B cell (primary cell): ENCODE measurements at regions not wholly inside any gene's neighbourhood (a gene's known extent, or its start where the extent isn't known, plus 50 kb on each side); places are given as distances from the start of the nearest gene placed in this dataset.

Source experiments
- ATAC-seq: fragments of 200-7000 bp; cut with Tn5 transposase; one replicate; pipeline ENCODE4 v1.10.0; 2021; ENCODE audit warnings: low read depth, mild to moderate bottlenecking, moderate number of reproducible peaks, moderate library complexity
- CTCF ChIA-PET: fragments of 350-600 bp; sonication (Branson Sonifier 250); formaldehyde crosslinking; loops from one replicate; lab custom pipeline; 2021; ENCODE audit warnings: antibody characterized with exemption, inconsistent platforms; lab: Charles Lee
- POLR2A ChIA-PET: fragments of 350-600 bp; sonication (Branson Sonifier 250); formaldehyde crosslinking; loops from one replicate; lab custom pipeline; 2021; ENCODE audit warnings: antibody characterized with exemption; lab: Charles Lee
- DNase-seq: peaks from one replicate; pipeline ENCODE4 v3.0.0; 2013
- H2AFZ ChIP-seq: 2 replicates; pipeline ENCODE4 v1.6.1; 2012; ENCODE audit warnings: mild to moderate bottlenecking, low read depth, low read length; ENCODE audit not compliant: insufficient read depth, poor library complexity, severe bottlenecking
- H3K27ac ChIP-seq, 2 donors: 1 replicate in 1 of 2; 2 replicates in 1 of 2; pipeline ENCODE4 v1.5.1; 2012 to 2013; ENCODE audit warnings: low read length in 2 of 2, mild to moderate bottlenecking in 2 of 2, moderate library complexity in 1 of 2
- H3K27me3 ChIP-seq, 4 experiments: fragments of 200-600 bp in 1 of 4; sonication (generic) in 1 of 4; replicated peaks in 1 of 4; 1 replicate in 2 of 4; 2 replicates in 2 of 4; pipeline versions ENCODE4 v1.6.1 to v1.7.0; 2013 to 2016; ENCODE audit warnings: low read length in 3 of 4, mild to moderate bottlenecking in 2 of 4, mixed read lengths in 1 of 4, moderate library complexity in 1 of 4; ENCODE audit not compliant: insufficient read depth in 4 of 4, control insufficient read depth in 3 of 4; ENCODE audit errors: control extremely low read depth in 1 of 4
- H3K36me3 ChIP-seq, 2 experiments: replicated peaks in 1 of 2; 1 replicate in 1 of 2; 2 replicates in 1 of 2; pipeline versions ENCODE4 v1.6.1 to v1.7.1; 2013; ENCODE audit warnings: low read length in 1 of 2; ENCODE audit not compliant: insufficient read depth in 2 of 2, control insufficient read depth in 1 of 2; ENCODE audit errors: control extremely low read depth in 1 of 2, extremely low read depth in 1 of 2
- H3K4me1 ChIP-seq, 2 donors: fragments of 200-600 bp in 1 of 2; sonication (generic) in 1 of 2; 1 replicate in 1 of 2; 2 replicates in 1 of 2; pipeline versions ENCODE4 v1.5.1 to v1.6.1; 2013 to 2017; ENCODE audit warnings: low read length in 2 of 2; ENCODE audit not compliant: control insufficient read depth in 2 of 2, insufficient read depth in 2 of 2
- H3K4me2 ChIP-seq: replicated peaks from 2 replicates; pipeline ENCODE3; 2012; ENCODE audit warnings: mild to moderate bottlenecking, low read depth, low read length; ENCODE audit not compliant: poor library complexity, severe bottlenecking
- H3K4me3 ChIP-seq, 5 experiments: fragments of 200-600 bp in 1 of 5; sonication (generic) in 1 of 5; 1 replicate in 3 of 5; 2 replicates in 2 of 5; pipeline versions ENCODE4 v1.5.1 to v1.7.0; 2011 to 2016; ENCODE audit warnings: low read length in 4 of 5, mild to moderate bottlenecking in 4 of 5, low read depth in 2 of 5, control low read depth in 1 of 5, moderate library complexity in 1 of 5; ENCODE audit not compliant: insufficient read depth in 1 of 5; ENCODE audit errors: control extremely low read depth in 1 of 5, extremely low read depth in 1 of 5
- H3K79me2 ChIP-seq: fragments of 200-600 bp; sonication (generic); one replicate; pipeline ENCODE4 v1.6.0; 2016; ENCODE audit warnings: low read length; ENCODE audit not compliant: control insufficient read depth, insufficient read depth
- H3K9ac ChIP-seq: fragments of 200-600 bp; sonication (generic); 2 replicates; pipeline ENCODE4 v1.6.1; 2017; ENCODE audit warnings: mild to moderate bottlenecking, low read length, moderate library complexity
- H3K9me3 ChIP-seq, 3 donors: one replicate each; pipeline versions ENCODE4 v1.6.1 to v1.7.1; 2013; ENCODE audit warnings: low read length in 2 of 3; ENCODE audit not compliant: control insufficient read depth in 2 of 3, insufficient read depth in 1 of 3; ENCODE audit errors: control extremely low read depth in 1 of 3
- H4K20me1 ChIP-seq: 2 replicates; pipeline ENCODE4 v1.6.0; 2012; ENCODE audit warnings: mild to moderate bottlenecking, low read length; ENCODE audit not compliant: insufficient read depth, control insufficient read depth, poor library complexity, severe bottlenecking
- H3K27ac Mint-ChIP-seq: one replicate; pipeline ENCODE4 v1.8.0; 2021; ENCODE audit warnings: mixed read lengths
- H3K27me3 Mint-ChIP-seq: one replicate; pipeline ENCODE4 v1.8.0; 2021; ENCODE audit warnings: mixed read lengths
- H3K4me1 Mint-ChIP-seq: one replicate; pipeline ENCODE4 v1.8.0; 2021; ENCODE audit warnings: mixed read lengths
- H3K4me3 Mint-ChIP-seq: one replicate; pipeline ENCODE4 v1.8.0; 2021; ENCODE audit warnings: mixed read lengths
- H3K9me3 Mint-ChIP-seq: one replicate; pipeline ENCODE4 v1.8.0; 2022; ENCODE audit warnings: mixed read lengths; ENCODE audit not compliant: insufficient read depth
- CTCF ChIP-seq: fragments of 200-600 bp; IDR thresholded peaks from one replicate; pipeline ENCODE4 v1.8.0; 2022; ENCODE audit warnings: antibody characterized with exemption, mild to moderate bottlenecking
- EZH2 ChIP-seq: IDR thresholded peaks from 2 replicates; pipeline ENCODE4 v1.6.1; 2012; ENCODE audit warnings: borderline replicate concordance, low read depth, mild to moderate bottlenecking, moderate library complexity, low read length; ENCODE audit not compliant: insufficient read depth, poor library complexity, severe bottlenecking
- WGBS: methylation state at CpG from one replicate; pipeline ENCODE4 v1.1.5; 2013; ENCODE audit warnings: missing lambda C conversion rate; ENCODE audit not compliant: insufficient coverage; 5-methylcytosine and 5-hydroxymethylcytosine counted together
- intact Hi-C: fragments of 100-400 bp; cut with micrococcal nuclease; formaldehyde crosslinking; loops from one replicate; pipeline ENCODE4 v1.10.0; 2022

- H3K9me3 Mint-ChIP-seq: peaks cover 6% of the 10 kb centered on the region
- H3K4me3 Mint-ChIP-seq: no peak overlapping the region
- WGBS: no CpG with 5 or more reads among the region's 2 CpGs
Observed at GRCh38 chr6:126134491-126134890, 148.2 kb downstream of the TRMT11 start.

GRCh38 chr6:126140015-126140414 is 153.7 kb downstream of the TRMT11 start:
- Histone ChIP-seq H3K27me3 (no peaks in the 10 kb centered on the region), H3K9ac (no peak overlapping the region), H3K79me2 (no peaks in the 10 kb centered on the region), H3K4me3 (no peak overlapping the region), H3K4me1 (no peaks in the 10 kb centered on the region), H3K4me2 (no peak overlapping the region), H2AFZ (no peak overlapping the region), H4K20me1 (no peaks in the 10 kb centered on the region), H3K36me3 (no peaks in the 10 kb centered on the region), H3K9me3 (no peaks in the 10 kb centered on the region), H3K27ac (no peak overlapping the region)
- Mint-ChIP-seq H3K27ac (no peak overlapping the region), H3K9me3 (peaks cover 6% of the 10 kb centered on the region), H3K4me3 (no peak overlapping the region), H3K27me3 (no peaks in the 10 kb centered on the region), H3K4me1 (no peaks in the 10 kb centered on the region)
- intact Hi-C loops: no loop called here
- ATAC-seq (no peak), DNase-seq (no peak)
- ChIA-PET CTCF (no interaction called here), POLR2A (no interaction called here)
- TF ChIP-seq CTCF (no peak), EZH2 (no peak)

More at GRCh38 chr6:126134491-126134890, 148.2 kb downstream of the TRMT11 start:
- no peaks in the 10 kb centered on the region for H3K4me1 ChIP-seq
- Mint-ChIP-seq H3K27me3 (no peaks in the 10 kb centered on the region), H3K27ac (no peak overlapping the region), H3K4me1 (no peaks in the 10 kb centered on the region)
- no peaks in the 10 kb centered on the region for H3K9me3 ChIP-seq
- intact Hi-C loops: no loop called here
- no peak overlapping the region for H3K9ac ChIP-seq
- ATAC-seq: no peak
- no peaks in the 10 kb centered on the region for H3K79me2 ChIP-seq
- no peak overlapping the region for H3K4me2 ChIP-seq
- H3K36me3 ChIP-seq: no peaks in the 10 kb centered on the region
- no peak overlapping the region for H3K4me3 ChIP-seq
- H2AFZ ChIP-seq: no peak overlapping the region
- no peaks in the 10 kb centered on the region for H3K27me3 ChIP-seq
- POLR2A ChIA-PET: no interaction called here
- H3K27ac ChIP-seq: no peak overlapping the region
- no peaks in the 10 kb centered on the region for H4K20me1 ChIP-seq
- TF ChIP-seq EZH2 (no peak), CTCF (no peak)
- CTCF ChIA-PET: no interaction called here
- DNase-seq: no peak
